HEK293 (cell line): ENCODE measurements at regions not wholly inside any gene's neighbourhood (a gene's known extent, or its start where the extent isn't known, plus 50 kb on each side); places are given as distances from the start of the nearest gene placed in this dataset.

Experiments used
- CTCF ChIA-PET: fragments of 350-600 bp; formaldehyde crosslinking; extraction: SDS; loops from one replicate; lab custom pipeline; 2021; ENCODE audit warnings: antibody characterized with exemption; lab: Yijun Ruan, JAX
- POLR2A ChIA-PET: fragments of 300-600 bp; formaldehyde crosslinking; extraction: SDS; loops from one replicate; lab custom pipeline; 2020; ENCODE audit warnings: antibody characterized with exemption, inconsistent platforms; lab: Yijun Ruan, JAX
- H3K27ac ChIP-seq: fragments of 200-500 bp; sonication (Bioruptor generic); 2 replicates; pipeline ENCODE4 v1.5.1; 2014; ENCODE audit warnings: low read depth, low read length, control low read depth, inconsistent platforms; ENCODE audit errors: extremely low read depth
- H3K36me3 ChIP-seq, 2 experiments: fragments of 200-500 bp in 1 of 2; sonication (Bioruptor generic) in 1 of 2; 1 replicate in 1 of 2; 2 replicates in 1 of 2; pipeline ENCODE4 v1.5.1; 2014 to 2017; ENCODE audit warnings: inconsistent platforms in 2 of 2, low read length in 2 of 2; ENCODE audit not compliant: control insufficient read depth in 2 of 2, insufficient read depth in 1 of 2
- H3K4me1 ChIP-seq: fragments of 200-500 bp; sonication (Bioruptor generic); 2 replicates; pipeline ENCODE4 v1.5.1; 2014; ENCODE audit warnings: mild to moderate bottlenecking, low read length, inconsistent platforms; ENCODE audit not compliant: control insufficient read depth, insufficient read depth
- H3K4me3 ChIP-seq: 2 replicates; pipeline ENCODE4 v1.5.1; 2011; ENCODE audit warnings: low read depth, mild to moderate bottlenecking, control low read depth, low read length, moderate library complexity
- H3K9me3 ChIP-seq: fragments of 200-500 bp; sonication (Bioruptor generic); 2 replicates; pipeline ENCODE4 v1.5.1; 2014; ENCODE audit warnings: low read depth, low read length, inconsistent platforms; ENCODE audit not compliant: control insufficient read depth, insufficient read depth
- HOXD13 ChIP-seq: sonication (generic); formaldehyde crosslinking; IDR thresholded peaks from 2 replicates; pipeline ENCODE4 v1.8.0; 2022; ENCODE audit warnings: missing genetic modification reagents, borderline replicate concordance
- KLF16 ChIP-seq: fragments of 450-650 bp; formaldehyde crosslinking; IDR thresholded peaks from 2 replicates; pipeline ENCODE4 v1.5.1; 2017; ENCODE audit warnings: missing biosample characterization, missing genetic modification characterization
- PBX3 ChIP-seq: sonication (generic); formaldehyde crosslinking; IDR thresholded peaks from 2 replicates; pipeline ENCODE4 v1.8.1; 2022; ENCODE audit warnings: mild to moderate bottlenecking, moderate library complexity, missing genetic modification reagents
- PRDM6 ChIP-seq: fragments of 450-650 bp; formaldehyde crosslinking; IDR thresholded peaks from 2 replicates; pipeline ENCODE4 v1.5.1; 2017; ENCODE audit warnings: missing biosample characterization, missing genetic modification characterization
- WT1 ChIP-seq: fragments of 450-650 bp; formaldehyde crosslinking; IDR thresholded peaks from 2 replicates; pipeline ENCODE4 v1.5.1; 2016; ENCODE audit warnings: missing biosample characterization, missing genetic modification characterization
- YY1 ChIP-seq: fragments of 450-650 bp; formaldehyde crosslinking; IDR thresholded peaks from 2 replicates; pipeline ENCODE4 v1.5.1; 2018; ENCODE audit warnings: missing biosample characterization, missing genetic modification characterization
- ZBTB20 ChIP-seq: fragments of 450-650 bp; formaldehyde crosslinking; IDR thresholded peaks from 2 replicates; pipeline ENCODE4 v1.5.1; 2016; ENCODE audit warnings: missing biosample characterization, missing genetic modification characterization
- ZEB2 ChIP-seq: fragments of 450-650 bp; formaldehyde crosslinking; IDR thresholded peaks from 2 replicates; pipeline ENCODE4 v1.5.1; 2016; ENCODE audit warnings: missing biosample characterization, missing genetic modification characterization
- ZFHX2 ChIP-seq: fragments of 450-650 bp; formaldehyde crosslinking; conservative IDR thresholded peaks from 2 replicates; pipeline ENCODE4 v1.5.1; 2016; ENCODE audit warnings: missing biosample characterization, missing genetic modification characterization
- ZNF112 ChIP-seq: fragments of 450-650 bp; formaldehyde crosslinking; IDR thresholded peaks from 2 replicates; pipeline ENCODE4 v1.5.0; 2017; ENCODE audit warnings: missing biosample characterization, missing genetic modification characterization
- ZNF114 ChIP-seq: fragments of 450-650 bp; formaldehyde crosslinking; IDR thresholded peaks from 2 replicates; pipeline ENCODE4 v1.5.0; 2017; ENCODE audit warnings: missing biosample characterization, missing genetic modification characterization
- ZNF157 ChIP-seq: fragments of 450-650 bp; formaldehyde crosslinking; IDR thresholded peaks from 2 replicates; pipeline ENCODE4 v1.5.1; 2016; ENCODE audit warnings: missing biosample characterization, missing genetic modification characterization
- ZNF23 ChIP-seq: fragments of 450-650 bp; formaldehyde crosslinking; IDR thresholded peaks from 2 replicates; pipeline ENCODE4 v1.5.1; 2016; ENCODE audit warnings: missing biosample characterization, missing genetic modification characterization, borderline replicate concordance
- ZNF280C ChIP-seq: fragments of 450-650 bp; formaldehyde crosslinking; IDR thresholded peaks from 2 replicates; pipeline ENCODE4 v1.5.1; 2016; ENCODE audit warnings: missing biosample characterization, missing genetic modification characterization
- ZNF280D ChIP-seq: fragments of 450-650 bp; formaldehyde crosslinking; IDR thresholded peaks from 2 replicates; pipeline ENCODE4 v1.5.1; 2016; ENCODE audit warnings: missing biosample characterization, missing genetic modification characterization
- ZNF354C ChIP-seq: fragments of 450-650 bp; formaldehyde crosslinking; IDR thresholded peaks from 2 replicates; pipeline ENCODE4 v1.5.1; 2016; ENCODE audit warnings: missing biosample characterization, missing genetic modification characterization, low read depth, borderline replicate concordance
- ZNF37A ChIP-seq: fragments of 450-650 bp; IDR thresholded peaks from 2 replicates; pipeline ENCODE4 v1.5.1; 2018; ENCODE audit warnings: missing biosample characterization, missing genetic modification characterization
- ZNF426 ChIP-seq: fragments of 450-650 bp; formaldehyde crosslinking; IDR thresholded peaks from 2 replicates; pipeline ENCODE4 v1.5.1; 2017; ENCODE audit warnings: missing biosample characterization, missing genetic modification characterization, mild to moderate bottlenecking, inconsistent platforms, moderate library complexity
- ZNF561 ChIP-seq: fragments of 450-650 bp; IDR thresholded peaks from 2 replicates; pipeline ENCODE4 v1.5.1; 2018; ENCODE audit warnings: missing biosample characterization, missing genetic modification characterization, borderline replicate concordance
- ZNF692 ChIP-seq: fragments of 450-650 bp; formaldehyde crosslinking; IDR thresholded peaks from 2 replicates; pipeline ENCODE4 v1.5.1; 2016; ENCODE audit warnings: missing biosample characterization, missing genetic modification characterization
- TF ChIP-seq, protein P1 (sequence below): fragments of 450-650 bp; formaldehyde crosslinking; IDR thresholded peaks from 2 replicates; pipeline ENCODE4 v1.5.1; 2017; ENCODE audit warnings: missing biosample characterization, missing genetic modification characterization
- TF ChIP-seq, protein P2 (sequence below): IDR thresholded peaks from 2 replicates; pipeline ENCODE4 v1.6.1; 2011; ENCODE audit warnings: mild to moderate bottlenecking, low read depth, low read length, borderline replicate concordance

DNA sequence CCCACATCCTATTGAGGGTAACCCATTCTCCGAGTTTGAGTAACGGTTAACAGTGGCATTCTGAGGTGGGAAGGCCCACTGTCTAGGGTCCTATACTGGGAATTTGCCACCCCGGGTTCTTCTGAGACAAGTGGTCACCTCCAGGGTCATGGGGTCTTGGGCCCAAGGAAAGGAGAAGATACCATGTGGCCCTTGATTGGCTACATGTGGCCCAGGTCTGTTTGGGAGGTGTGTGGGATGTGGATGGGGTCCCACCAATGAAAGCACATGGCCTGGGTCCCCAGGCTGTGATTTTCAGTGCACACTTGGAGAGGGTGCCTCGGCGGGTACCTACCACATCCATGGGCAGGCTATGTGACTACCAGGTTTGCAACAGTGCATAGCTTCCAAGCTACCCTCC, 214.4 kb downstream of the UBE3A start:
- TF ChIP-seq ZBTB20 (tag by site-specific recombination) (no peak), ZNF23 (no peak), ZNF37A (tag by site-specific recombination) (no peak), PRDM6 (tag by site-specific recombination) (no peak), WT1 (tag by site-specific recombination) (no peak), ZNF692 (tag by site-specific recombination) (no peak), ZNF426 (tag by site-specific recombination) (no peak), ZNF114 (tag by site-specific recombination) (no peak), ZNF280C (tag by site-specific recombination) (no peak), ZNF354C (no peak)
- TF ChIP-seq, all 188 proteins: peak for 0
- POLR2A ChIA-PET = no interaction called here
- Histone ChIP-seq H3K27ac (no peak overlapping the region), H3K9me3 (no peaks in the 10 kb centered on the region), H3K4me1 (no peaks in the 10 kb centered on the region), H3K36me3 (no peaks in the 10 kb centered on the region), H3K4me3 (no peak overlapping the region)
- CTCF ChIA-PET = no interaction called here

GRCh38 chr15:25226360-25226759, 212.5 kb downstream of the UBE3A start:
- POLR2A ChIA-PET = no interaction called here
- Histone ChIP-seq H3K4me3 (no peak overlapping the region), H3K4me1 (no peaks in the 10 kb centered on the region), H3K36me3 (no peaks in the 10 kb centered on the region), H3K9me3 (no peaks in the 10 kb centered on the region), H3K27ac (no peak overlapping the region)
- CTCF ChIA-PET = no interaction called here
- TF ChIP-seq, protein P1, sequence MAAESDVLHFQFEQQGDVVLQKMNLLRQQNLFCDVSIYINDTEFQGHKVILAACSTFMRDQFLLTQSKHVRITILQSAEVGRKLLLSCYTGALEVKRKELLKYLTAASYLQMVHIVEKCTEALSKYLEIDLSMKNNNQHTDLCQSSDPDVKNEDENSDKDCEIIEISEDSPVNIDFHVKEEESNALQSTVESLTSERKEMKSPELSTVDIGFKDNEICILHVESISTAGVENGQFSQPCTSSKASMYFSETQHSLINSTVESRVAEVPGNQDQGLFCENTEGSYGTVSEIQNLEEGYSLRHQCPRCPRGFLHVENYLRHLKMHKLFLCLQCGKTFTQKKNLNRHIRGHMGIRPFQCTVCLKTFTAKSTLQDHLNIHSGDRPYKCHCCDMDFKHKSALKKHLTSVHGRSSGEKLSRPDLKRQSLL = no peak
- TF ChIP-seq KLF16 = no peak
- TF ChIP-seq ZNF112 = no peak
- TF ChIP-seq ZNF561 (tag by site-specific recombination) = no peak
- TF ChIP-seq, protein P2, sequence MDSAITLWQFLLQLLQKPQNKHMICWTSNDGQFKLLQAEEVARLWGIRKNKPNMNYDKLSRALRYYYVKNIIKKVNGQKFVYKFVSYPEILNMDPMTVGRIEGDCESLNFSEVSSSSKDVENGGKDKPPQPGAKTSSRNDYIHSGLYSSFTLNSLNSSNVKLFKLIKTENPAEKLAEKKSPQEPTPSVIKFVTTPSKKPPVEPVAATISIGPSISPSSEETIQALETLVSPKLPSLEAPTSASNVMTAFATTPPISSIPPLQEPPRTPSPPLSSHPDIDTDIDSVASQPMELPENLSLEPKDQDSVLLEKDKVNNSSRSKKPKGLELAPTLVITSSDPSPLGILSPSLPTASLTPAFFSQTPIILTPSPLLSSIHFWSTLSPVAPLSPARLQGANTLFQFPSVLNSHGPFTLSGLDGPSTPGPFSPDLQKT = no peak
- no peak for TF ChIP-seq PBX3 (CRISPR knock-in tag)
- no peak for TF ChIP-seq ZFHX2 (tag by site-specific recombination)
- no peak for TF ChIP-seq HOXD13
- TF ChIP-seq YY1 = no peak
- TF ChIP-seq ZNF157 (tag by site-specific recombination) = no peak
- TF ChIP-seq ZEB2 (tag by site-specific recombination) = no peak
- no peak for TF ChIP-seq ZNF280D (tag by site-specific recombination)
